Stimulated activated CD8-positive, alpha-beta memory T cell treated with anti-CD3 and anti-CD28 coated beads, Interleukin-7, amount 100 ng/mL, for 48 hours (primary cell): ENCODE measurements at regions not wholly inside any gene's neighbourhood (a gene's known extent, or its start where the extent isn't known, plus 50 kb on each side); places are given as distances from the start of the nearest gene placed in this dataset.

ENCODE experiments used
- DNase-seq, 2 donors: peaks; one replicate each; pipeline ENCODE4 v3.0.0-alpha.2; 2020; ENCODE audit warnings: low read depth in 1 of 2; ENCODE audit errors: extremely low read depth in 1 of 2

DNA sequence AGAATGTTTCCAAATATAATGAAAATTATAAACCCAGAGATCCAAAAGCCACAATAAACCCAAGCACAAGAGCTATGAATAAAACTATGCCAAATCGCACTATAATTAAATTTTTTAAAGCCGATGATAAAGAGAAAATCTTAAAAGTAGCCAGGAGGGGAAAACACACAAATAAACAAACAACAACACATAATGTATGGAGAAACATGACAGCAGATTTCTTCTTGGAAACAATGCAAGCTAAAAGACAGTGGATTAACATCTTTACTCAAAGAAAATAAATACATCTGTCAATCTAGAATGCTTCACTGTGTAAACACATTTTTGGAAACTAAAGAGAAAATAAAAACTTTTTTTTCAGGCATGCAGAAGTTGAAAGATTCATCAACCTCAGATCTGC, 53.0 kb upstream of the SMOX start:
- DNase-seq: no peak

DNA sequence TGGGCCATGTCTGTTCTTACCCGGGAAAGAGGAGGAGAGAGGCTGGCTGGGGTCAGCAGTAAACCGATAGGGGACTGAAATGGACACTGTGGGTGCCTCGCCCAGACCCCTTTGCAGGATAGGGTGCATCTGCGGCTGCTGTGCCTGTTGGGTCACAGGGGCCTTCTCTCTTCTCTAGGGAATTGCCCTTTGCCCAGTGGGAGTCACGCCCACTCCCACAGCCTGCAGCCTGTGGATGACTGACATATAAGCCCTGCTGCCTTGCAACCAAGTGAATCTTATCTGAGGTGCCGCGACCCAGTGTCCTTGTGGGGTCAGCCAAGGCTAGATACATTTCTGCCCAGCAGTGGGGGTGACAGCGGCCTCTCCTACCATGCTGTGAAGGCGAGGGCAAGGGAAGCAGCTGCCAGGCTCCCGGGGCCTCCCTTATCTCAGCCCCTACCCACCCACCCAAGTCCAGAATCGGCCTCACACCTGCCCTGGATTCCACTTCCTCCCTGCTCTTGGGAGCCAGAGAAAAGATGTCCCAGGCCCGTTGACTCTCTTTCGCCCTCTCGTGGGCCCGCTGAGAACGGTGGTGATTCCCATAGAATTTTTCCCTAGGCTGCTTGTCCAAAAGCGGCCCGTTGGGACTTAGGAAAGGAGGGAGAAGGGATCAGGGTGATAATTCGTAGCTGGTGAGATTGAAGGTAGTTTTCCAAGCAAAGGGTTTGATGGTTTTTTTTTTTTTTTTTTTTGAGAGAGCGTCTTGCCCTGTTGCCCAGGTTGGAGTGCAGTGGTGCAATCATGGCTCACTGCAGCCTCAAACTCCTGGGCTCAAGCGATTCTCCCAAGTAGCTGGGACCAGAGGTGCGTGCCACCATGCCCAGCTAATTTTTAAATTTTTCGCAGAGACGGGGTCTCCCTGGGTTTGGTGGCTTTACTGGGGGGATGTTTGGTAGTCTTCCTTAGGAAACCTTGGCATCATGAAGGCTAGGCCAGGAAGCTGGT, 56.8 kb upstream of the SMOX start:
- DNase-seq: no peak

DNA sequence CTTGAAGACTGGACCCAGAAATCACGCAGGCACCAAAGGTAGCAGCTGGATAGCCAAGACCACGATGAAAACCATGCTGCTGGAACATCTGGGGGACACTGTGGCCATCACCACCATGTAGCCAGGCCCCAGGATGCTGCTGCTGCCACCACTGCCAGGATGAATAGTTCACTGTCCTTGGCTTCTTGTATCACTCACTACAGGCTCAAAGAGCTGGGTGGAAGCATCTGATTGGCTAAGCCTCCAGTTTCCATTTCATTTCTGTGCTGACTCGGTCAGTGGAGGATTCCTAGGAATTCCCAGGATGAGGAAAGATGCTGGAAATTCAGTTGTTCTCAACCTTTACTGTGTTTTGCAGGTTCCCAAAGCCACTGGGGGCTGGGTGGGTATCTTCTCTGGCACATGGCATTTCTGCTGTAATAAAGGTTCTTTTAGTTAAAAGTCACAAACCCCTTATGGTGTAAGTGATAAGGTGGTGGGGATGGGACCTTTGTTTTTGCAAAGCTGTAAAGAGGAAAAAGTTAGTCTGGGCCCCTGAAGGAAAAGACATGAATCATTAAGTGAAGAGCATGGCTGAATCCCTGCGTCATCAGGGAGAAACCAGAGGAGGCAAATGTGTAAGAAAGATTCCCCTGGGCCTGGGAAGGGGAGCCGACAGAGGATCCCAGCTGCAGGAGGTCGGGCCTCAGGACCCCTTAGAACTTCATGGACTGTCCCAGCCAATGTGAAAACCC, 57.7 kb upstream of the SMOX start:
- no peak for DNase-seq

DNA sequence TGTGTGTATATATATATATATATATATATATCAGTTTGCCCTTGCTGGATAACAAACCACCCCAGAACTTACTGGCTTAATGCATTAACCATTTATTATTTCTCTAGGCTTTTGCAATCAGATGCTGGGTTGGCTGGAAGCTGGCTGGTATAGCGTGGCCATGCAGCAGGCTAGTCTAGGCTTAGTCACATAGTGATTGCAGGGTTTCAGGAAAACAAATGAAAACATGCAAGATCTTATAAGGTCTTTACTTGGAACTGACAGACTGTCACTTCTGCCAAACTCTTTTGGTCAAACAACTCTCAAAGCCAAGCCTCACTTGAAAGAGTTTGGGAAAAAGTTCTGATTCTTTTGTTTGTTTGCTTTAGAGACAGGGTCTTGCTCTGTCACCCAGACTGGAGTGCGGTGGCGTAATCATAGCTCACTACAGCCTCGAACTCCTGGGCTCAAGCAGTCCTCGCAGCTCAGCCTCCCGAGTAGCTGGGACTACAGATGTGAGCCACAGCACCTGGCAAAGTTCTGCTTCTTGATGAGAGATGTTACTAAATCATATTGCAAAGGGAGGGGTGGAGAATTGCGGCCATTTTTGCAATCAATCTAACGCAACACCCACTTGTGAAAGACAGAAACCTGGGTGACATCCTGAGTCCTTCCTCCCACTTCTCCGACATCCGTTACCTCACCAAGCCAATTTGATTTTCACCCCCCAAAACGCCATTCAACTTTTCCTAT, 58.7 kb upstream of the SMOX start:
- no peak for DNase-seq

DNA sequence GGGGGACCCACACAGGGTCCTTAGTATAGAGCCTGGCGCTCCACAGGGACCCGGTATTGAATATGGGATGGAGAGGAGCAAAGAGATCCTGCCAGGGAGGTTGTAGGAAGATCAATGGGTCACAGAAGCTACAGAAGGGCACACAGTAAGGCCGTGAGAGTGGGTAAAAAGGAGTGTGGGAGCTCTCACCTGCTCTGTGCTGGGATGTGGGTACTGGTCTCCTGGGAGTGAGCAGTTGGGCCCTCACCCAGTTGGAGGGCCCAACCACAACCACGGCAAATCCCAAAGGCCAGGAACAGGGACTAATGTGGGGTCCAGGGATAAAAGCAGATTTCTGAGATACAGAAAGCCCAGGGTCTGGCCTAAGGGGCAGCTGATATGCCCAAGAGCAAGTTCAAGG, 59.9 kb upstream of the SMOX start:
- DNase-seq: no peak

DNA sequence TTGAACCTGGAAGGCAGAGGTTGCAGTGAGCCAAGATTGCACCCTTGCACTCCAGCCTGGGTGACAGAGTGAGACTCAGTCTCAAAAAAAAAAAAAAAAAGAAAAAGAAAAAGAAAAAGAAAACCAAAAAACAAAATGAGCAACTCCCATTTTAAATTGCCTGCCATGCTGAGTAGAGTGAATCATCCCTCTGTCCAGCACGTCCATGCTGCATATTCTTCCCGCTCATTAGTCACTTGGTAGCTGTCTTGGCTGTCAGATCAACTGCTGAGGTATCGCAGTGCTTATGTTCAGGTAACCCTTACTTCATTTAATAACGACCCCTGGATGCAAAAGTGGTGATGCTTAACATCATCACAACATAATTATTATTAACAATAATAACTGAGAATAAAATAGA, 60.7 kb upstream of the SMOX start:
- DNase-seq: no peak

DNA sequence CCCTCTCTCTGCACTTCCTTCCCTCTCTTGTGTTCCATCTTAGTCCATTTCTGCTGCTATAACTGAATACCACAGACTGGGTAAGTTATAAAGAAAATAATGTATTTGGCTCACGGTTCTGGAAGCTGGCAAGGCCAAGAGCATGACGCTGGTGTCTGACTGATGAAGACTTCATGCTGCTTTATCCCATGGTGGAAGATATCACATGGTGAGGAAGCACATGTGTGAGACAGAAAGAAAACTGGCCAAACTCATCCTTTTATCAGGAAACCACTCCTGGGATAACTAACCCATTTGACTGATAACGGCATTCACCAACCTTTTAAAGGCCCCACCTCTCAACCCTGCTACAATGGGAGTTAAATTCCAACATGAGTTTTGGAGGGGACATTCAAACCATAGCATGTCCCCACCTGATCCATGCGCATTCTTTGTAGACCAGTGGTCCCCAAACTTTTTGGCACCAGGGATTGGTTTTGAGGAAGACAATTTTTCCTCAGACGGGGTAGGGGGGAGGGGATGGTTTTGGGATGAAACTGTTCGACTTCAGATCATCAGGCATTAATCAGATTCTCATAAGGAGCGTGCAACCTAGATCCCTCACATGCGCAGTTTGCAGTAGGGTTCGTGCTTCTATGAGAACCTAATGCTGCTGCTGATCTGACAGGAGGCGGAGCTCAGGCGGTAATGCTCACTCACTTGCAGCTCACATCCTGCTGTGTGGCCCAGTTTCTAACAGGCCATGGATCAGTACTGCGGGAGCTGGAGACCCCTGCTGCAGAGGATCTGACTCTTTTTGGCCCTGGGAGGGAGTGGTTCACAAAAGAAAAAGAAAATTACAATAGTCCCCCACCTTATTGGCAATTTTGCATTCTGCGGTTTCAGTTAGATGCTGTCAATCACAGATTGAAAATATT, 61.6 kb upstream of the SMOX start:
- DNase-seq: no peak

DNA sequence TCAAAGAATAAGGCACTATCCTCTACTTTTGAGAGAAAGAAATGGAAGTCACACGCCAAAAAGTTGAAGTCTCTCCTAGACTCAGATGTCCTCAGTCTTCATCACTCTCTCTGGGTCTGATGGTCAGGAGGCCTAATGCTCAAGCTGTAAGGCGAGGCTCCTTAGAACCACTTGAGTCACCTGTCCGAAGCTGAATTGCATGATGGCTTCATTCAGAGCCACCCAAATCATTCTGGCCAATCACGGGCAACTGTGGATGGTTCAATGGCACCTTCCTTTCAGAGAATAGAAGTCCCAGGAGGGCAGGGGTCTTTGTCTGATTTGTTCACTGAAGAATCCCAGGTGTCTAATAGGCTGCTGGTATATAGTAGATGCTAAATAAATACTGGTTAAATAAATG, 63.9 kb upstream of the SMOX start:
- DNase-seq: no peak

DNA sequence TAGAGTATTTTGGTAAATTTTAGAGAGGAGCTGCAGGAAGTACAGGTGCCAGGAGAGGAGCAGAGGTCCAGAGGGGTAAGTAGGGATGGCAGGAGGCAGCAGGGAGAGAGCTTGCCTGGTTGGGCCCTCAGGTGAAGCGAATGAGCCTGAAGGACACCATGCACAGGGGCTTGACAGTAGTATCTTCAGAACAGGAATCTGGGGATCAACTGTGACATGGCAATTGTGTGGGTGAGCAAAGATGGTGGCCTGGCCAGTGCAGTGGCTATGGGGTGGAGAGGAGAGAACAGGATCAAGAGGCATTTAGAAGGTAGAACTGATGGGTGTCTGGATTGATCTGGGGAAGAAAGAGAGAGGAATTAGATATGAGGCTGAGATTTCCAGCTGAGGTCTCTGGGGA, 64.5 kb upstream of the SMOX start:
- DNase-seq: no peak

DNA sequence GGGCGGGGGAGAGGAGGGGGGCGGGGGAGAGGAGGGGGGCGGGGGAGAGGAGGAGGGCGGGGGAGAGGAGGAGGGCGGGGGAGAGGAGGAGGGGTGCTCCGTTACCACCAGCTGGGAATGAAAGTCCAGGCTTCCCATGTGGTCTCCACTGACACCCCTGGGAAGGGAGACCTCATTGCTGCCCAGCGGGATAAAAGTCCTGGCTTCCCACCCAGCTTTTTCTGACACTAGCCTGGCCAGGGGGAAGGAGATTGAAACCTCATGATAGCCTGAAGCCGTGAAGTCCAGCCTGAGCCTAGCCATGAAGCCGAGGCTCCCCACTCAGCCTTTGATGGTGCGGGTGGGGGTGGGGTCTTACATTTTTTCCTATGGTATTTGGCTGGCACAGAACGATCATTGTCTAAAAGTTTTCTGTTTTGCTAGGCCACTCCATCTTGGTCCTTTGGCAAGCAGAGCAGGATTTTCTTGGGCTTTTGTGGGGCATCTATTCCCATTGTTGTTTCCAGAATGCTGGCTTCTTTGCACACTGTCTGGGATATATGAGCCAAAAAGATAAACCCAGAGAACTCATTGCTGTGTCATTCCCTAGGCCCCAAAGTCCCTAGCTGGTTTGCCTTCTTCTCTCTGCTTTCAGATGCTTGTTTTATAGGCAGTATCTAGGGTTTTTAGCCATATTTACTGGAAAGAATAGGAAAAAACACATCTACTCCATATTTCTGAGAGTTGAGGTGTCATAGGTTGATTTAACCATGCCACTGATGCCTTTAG, 65.3 kb upstream of the SMOX start:
- no peak for DNase-seq

DNA sequence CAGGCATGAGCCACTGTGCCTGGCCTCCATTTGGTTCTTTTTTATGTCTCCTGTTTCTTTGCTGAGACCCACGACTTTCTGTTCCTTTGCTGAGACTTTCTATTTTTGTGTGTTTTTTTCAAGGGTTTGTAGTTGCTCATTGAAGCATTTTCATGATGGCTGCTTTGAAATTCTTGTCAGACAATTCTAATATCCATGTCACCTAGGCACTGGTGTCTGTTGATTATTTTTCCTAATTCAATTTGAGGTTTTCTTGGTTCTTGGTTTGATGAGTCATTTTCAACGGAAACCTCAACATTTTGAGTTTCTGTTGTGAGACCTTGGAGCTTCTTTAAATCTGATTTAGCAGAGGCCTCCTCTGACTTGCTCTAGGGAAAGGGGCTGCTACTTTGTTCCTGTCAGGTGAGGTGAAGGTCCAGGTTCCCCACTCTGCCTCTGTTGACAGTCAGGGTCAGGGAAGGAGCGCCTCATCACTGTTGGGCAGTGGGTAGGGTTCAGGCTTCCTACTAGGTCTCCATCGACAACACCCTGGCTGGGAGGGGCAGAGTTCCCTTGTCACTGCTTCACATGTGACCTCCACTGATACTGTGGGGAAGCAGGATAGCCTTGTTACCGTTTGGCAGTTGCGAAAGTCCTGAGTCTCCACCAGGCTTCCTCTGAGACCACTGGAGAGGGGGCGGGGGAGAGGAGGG, 66.1 kb upstream of the SMOX start:
- DNase-seq: peak in 1 of 2 donors; percentile 13

DNA sequence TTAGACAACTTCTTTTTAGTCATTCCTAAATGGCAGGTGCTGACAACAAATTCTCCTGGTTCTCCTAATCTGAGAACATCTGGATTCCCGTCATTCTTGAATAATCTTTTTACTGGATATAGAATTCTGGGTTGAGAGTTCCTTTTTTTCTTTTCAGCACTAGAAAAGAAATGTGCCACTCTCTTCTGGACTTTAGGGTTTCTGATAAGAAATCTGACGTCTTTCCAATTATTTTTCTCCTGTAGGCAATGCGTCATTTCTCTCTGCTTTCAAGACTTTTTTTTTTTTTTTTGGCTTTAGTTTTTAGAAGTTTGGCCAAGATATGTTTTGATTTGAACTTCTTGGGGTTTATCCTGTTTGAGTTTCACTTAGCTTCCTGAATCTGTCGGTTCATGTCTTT, 66.1 kb upstream of the RNF24 start:
- no peak for DNase-seq

DNA sequence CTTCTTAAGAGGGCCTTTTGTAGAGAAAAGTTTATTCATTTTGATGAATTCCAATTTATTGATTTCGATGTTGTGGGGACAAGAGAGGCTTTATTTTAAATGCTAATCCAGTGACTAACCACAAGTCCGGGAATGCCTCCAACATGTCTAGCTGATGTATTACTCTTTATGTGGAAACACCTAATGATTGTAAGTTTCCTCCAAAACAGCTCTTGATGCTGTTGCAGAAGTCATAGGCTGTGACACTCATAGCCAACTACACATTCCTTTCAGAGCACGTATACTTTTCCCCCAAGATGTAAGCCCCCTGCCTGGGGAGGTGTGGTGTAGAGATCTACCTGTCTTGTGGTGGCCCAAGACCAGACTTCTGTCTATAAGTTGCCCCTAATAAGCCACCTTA, 61.3 kb upstream of the RNF24 start:
- DNase-seq: no peak

DNA sequence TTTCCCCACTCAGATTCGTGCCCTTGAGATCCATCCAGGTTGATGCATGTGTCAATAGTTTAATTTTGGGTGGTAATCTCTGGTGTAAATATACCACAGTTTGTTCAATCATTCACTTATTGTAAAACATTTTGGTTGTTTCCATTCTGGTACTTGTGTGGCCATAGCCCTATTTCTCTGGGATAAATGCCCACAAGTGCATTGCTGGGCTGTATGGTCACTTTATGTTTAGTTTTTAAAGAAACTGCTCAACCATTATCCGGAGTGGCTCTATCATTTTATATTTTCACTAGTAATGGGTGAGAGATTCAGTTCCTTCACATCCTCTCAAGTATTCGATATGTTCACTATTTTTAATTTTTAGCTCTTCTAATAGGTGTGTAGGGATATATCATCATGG, 60.7 kb upstream of the RNF24 start:
- no peak for DNase-seq

DNA sequence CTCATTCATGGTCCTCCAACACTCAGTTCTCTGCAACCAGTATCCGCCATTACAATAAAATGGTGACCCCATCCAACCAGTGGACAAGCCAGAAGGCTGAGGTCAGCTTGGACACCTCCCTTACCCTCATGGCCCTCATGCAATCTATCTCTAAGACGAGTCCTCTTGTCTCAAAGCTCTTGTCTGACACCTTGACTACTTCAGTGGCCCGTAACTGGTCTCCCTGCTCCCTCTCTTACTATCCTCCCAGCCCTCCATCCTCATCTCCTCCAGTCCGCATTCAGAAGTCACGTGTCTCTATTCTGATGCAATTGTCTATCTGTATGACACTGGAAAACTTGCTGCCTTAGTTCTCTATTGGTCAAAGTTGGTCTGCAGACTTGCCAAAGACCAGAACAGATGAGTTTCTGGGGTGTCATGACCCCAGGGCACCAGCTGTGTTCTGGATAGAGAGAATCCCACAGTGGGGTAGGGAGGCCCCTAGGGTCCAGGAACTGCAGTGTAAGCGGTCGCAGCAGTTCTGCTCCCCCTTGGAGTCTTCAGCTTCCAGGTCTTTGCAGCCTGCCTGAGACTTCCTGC, 59.6 kb upstream of the RNF24 start:
- no peak for DNase-seq

DNA sequence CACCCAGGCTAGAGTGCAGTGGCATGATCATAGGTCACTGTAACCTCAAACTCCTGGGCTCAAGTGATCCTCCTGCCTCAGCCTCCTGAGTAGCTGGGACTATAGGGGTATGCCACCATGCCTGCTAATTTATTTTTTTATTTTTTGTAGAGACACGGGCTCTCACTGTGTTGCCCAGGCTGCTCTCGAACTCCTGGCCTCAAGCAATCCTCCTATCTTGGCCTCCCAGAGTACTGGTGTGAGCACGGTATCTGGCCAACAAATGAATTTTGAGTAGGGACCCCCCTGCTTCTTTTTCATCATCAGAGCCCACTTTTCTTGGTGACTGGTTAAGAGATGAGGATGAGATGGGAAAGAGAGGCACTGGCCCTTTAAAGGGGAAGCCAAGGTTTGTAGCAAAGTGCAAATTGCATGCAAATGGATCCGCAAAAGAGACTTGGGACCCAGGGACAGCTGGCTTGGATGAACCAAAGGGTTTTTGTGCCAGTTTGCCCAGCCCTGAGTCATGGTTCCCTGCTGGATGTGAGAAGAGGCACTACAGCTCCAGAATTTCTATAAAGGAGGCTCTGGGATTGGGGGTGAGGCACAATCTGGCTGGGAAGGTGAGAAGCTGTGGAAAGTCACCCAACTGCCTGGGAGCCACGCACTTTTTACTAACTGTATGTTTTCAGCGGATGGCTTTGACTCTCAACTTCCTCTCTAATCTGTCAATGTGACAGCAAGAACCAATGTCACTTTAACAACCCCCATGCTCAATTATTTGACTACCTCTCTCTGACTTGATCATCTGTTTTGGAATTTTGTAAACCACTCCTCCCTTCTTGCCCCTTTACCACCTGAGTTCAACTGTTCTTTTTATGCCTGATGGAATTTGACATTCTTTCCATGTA, 58.7 kb upstream of the RNF24 start:
- DNase-seq: no peak

DNA sequence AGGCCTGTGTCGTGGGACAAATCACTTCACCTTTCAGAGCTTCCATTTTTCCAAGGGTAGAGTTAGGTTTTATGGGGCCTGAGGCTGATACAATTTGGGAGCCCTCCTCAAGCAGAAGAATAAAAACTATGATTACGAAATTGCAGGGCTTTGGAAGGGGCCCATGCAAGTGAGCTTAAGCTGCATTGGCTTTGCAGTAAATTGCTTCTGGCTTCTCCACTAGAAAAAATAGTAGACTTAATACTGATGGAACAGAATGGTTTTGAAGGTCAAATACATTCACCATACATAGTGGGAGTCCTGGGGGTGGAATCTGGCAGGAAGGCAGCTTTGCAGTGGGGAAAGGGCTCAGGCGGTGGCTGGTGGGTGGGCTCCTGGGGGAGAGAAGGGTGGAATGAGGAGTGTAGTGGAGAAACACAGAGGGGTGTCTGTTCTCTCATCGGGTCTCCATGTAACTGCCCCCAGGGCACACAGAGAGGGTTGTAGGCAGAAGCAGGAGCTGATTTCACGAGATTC, 55.9 kb upstream of the RNF24 start:
- DNase-seq: no peak
